H1 (cell line): ENCODE measurements at regions not wholly inside any gene's neighbourhood (a gene's known extent, or its start where the extent isn't known, plus 50 kb on each side); places are given as distances from the start of the nearest gene placed in this dataset.

Source experiments
- CTCF ChIA-PET: fragments of 300-600 bp; sonication (Branson Sonifier 250); formaldehyde crosslinking; loops from one replicate; lab custom pipeline; 2021; ENCODE audit not compliant: partially characterized antibody; lab: Charles Lee
- POLR2A ChIA-PET: fragments of 300-600 bp; sonication (Branson Sonifier 250); formaldehyde crosslinking; loops from one replicate; lab custom pipeline; 2021; ENCODE audit warnings: inconsistent platforms; ENCODE audit not compliant: partially characterized antibody; lab: Charles Lee
- DNase-seq, 2 experiments: peaks; one replicate each; pipeline versions ENCODE4 v3.0.0 to v3.0.0-alpha.2; 2010 to 2022; ENCODE audit warnings: low spot score in 2 of 2, low read depth in 1 of 2, mixed read lengths in 1 of 2
- FAIRE-seq: peaks from 2 replicates; lab custom pipeline; 2011; peaks lifted over from hg19 to GRCh38; lab: Jason Lieb, UNC
- H2AFZ ChIP-seq: 2 replicates; pipeline ENCODE4 v1.8.1; 2012; ENCODE audit warnings: low read length, inconsistent platforms
- H2AK5ac ChIP-seq: 2 replicates; pipeline ENCODE4 v1.6.1; 2013; ENCODE audit warnings: low read depth, low read length
- H2BK120ac ChIP-seq: replicated peaks from 2 replicates; pipeline ENCODE3; 2013; ENCODE audit warnings: low read depth, low read length, inconsistent platforms
- H2BK12ac ChIP-seq: 2 replicates; pipeline ENCODE4 v1.6.1; 2013; ENCODE audit warnings: low read depth, low read length
- H2BK15ac ChIP-seq: 2 replicates; pipeline ENCODE4 v1.6.1; 2013; ENCODE audit warnings: low read length
- H2BK20ac ChIP-seq: 2 replicates; pipeline ENCODE4 v1.6.1; 2013; ENCODE audit warnings: low read length
- H2BK5ac ChIP-seq: 2 replicates; pipeline ENCODE4 v1.6.1; 2013; ENCODE audit warnings: low read depth, low read length
- H3K14ac ChIP-seq: 2 replicates; pipeline ENCODE4 v1.6.1; 2013; ENCODE audit warnings: inconsistent platforms; ENCODE audit not compliant: insufficient read length
- H3K18ac ChIP-seq: 2 replicates; pipeline ENCODE4 v1.6.1; 2013; ENCODE audit warnings: low read length; ENCODE audit errors: extremely low read depth
- H3K23ac ChIP-seq: 2 replicates; pipeline ENCODE4 v1.6.1; 2013; ENCODE audit warnings: inconsistent platforms; ENCODE audit not compliant: insufficient read length
- H3K23me2 ChIP-seq: 2 replicates; pipeline ENCODE4 v1.6.1; 2013; ENCODE audit warnings: low read depth, low read length
- H3K27ac ChIP-seq: 2 replicates; pipeline ENCODE4 v1.6.1; 2011; ENCODE audit warnings: low read depth, low read length, inconsistent platforms
- H3K27me3 ChIP-seq, 4 experiments: replicated peaks in 1 of 4; 1 replicate in 1 of 4; 2 replicates in 3 of 4; pipeline versions ENCODE4 v1.6.1 to v1.8.1; 2011 to 2013; ENCODE audit warnings: low read length in 3 of 4, mild to moderate bottlenecking in 3 of 4, inconsistent platforms in 2 of 4, mixed read lengths in 2 of 4, moderate library complexity in 1 of 4; ENCODE audit not compliant: control insufficient read depth in 3 of 4, insufficient read depth in 3 of 4; ENCODE audit errors: extremely low read depth in 1 of 4
- H3K36me3 ChIP-seq, 4 experiments: 2 replicates each; pipeline versions ENCODE4 v1.6.1 to v1.8.1; 2011 to 2013; ENCODE audit warnings: mild to moderate bottlenecking in 4 of 4, low read length in 3 of 4, moderate library complexity in 2 of 4, control low read depth in 1 of 4, inconsistent platforms in 1 of 4; ENCODE audit not compliant: insufficient read depth in 4 of 4, control insufficient read depth in 2 of 4
- H3K4ac ChIP-seq: replicated peaks from 2 replicates; pipeline ENCODE3; 2013; ENCODE audit warnings: low read length, low read depth, mixed read lengths, inconsistent platforms; ENCODE audit not compliant: insufficient read length
- H3K4me1 ChIP-seq, 4 experiments: replicated peaks in 1 of 4; 1 replicate in 1 of 4; 2 replicates in 3 of 4; pipeline versions ENCODE4 v1.6.1 to v1.8.1; 2011 to 2013; ENCODE audit warnings: low read length in 3 of 4, inconsistent platforms in 2 of 4, mixed read lengths in 1 of 4; ENCODE audit not compliant: insufficient read depth in 4 of 4, control insufficient read depth in 3 of 4
- H3K4me2 ChIP-seq, 2 experiments: 2 replicates each; pipeline versions ENCODE4 v1.6.1 to v1.8.1; 2011 to 2013; ENCODE audit warnings: low read depth in 2 of 2, low read length in 2 of 2, control low read depth in 1 of 2, inconsistent platforms in 1 of 2, mild to moderate bottlenecking in 1 of 2; ENCODE audit not compliant: insufficient read depth in 1 of 2
- H3K4me3 ChIP-seq, 4 experiments: fragments of 200-600, 300-600 bp in 1 of 4; sonication (generic), shearing (Covaris generic), sonication (Bioruptor Twin) in 1 of 4; 2 replicates each; pipeline versions ENCODE4 v1.5.1 to v1.8.1; 2011 to 2016; ENCODE audit warnings: low read length in 4 of 4, low read depth in 3 of 4, control low read depth in 2 of 4, inconsistent platforms in 2 of 4, mild to moderate bottlenecking in 2 of 4, mixed read lengths in 1 of 4, moderate library complexity in 1 of 4; ENCODE audit not compliant: insufficient read depth in 2 of 4; ENCODE audit errors: extremely low read depth in 1 of 4
- H3K56ac ChIP-seq: replicated peaks from 2 replicates; pipeline ENCODE3; 2013; ENCODE audit warnings: low read depth, mild to moderate bottlenecking, mixed read lengths, low read length, inconsistent platforms; ENCODE audit not compliant: insufficient read length
- H3K79me1 ChIP-seq: 2 replicates; pipeline ENCODE4 v1.6.1; 2013; ENCODE audit warnings: low read depth, low read length, control low read depth
- H3K79me2 ChIP-seq, 2 experiments: 2 replicates each; pipeline versions ENCODE4 v1.6.1 to v1.8.1; 2012 to 2013; ENCODE audit warnings: low read length in 2 of 2, mild to moderate bottlenecking in 2 of 2, inconsistent platforms in 1 of 2; ENCODE audit not compliant: insufficient read depth in 2 of 2, control insufficient read depth in 1 of 2
- H3K9ac ChIP-seq, 4 experiments: replicated peaks in 1 of 4; 1 replicate in 1 of 4; 2 replicates in 3 of 4; pipeline versions ENCODE4 v1.6.1 to v1.8.1; 2011 to 2013; ENCODE audit warnings: low read depth in 3 of 4, low read length in 3 of 4, control low read depth in 2 of 4, mild to moderate bottlenecking in 2 of 4, moderate library complexity in 2 of 4, inconsistent platforms in 1 of 4; ENCODE audit errors: extremely low read depth in 1 of 4
- H3K9me3 ChIP-seq, 2 experiments: 2 replicates each; pipeline versions ENCODE4 v1.6.1 to v1.8.1; 2012 to 2013; ENCODE audit warnings: mild to moderate bottlenecking in 2 of 2, moderate library complexity in 2 of 2, control low read depth in 1 of 2, inconsistent platforms in 1 of 2, low read depth in 1 of 2, low read length in 1 of 2, mixed read lengths in 1 of 2; ENCODE audit not compliant: insufficient read depth in 2 of 2
- H4K20me1 ChIP-seq, 2 experiments: replicated peaks in 1 of 2; 2 replicates each; pipeline versions ENCODE3 to v1.8.1; 2011 to 2013; ENCODE audit warnings: inconsistent platforms in 2 of 2, low read length in 2 of 2, mild to moderate bottlenecking in 1 of 2; ENCODE audit not compliant: insufficient read depth in 2 of 2, control insufficient read depth in 1 of 2
- H4K5ac ChIP-seq: 2 replicates; pipeline ENCODE4 v1.6.1; 2013; ENCODE audit warnings: low read length, low read depth, mixed read lengths, inconsistent platforms; ENCODE audit not compliant: insufficient read length
- H4K8ac ChIP-seq: 2 replicates; pipeline ENCODE4 v1.8.0; 2013; ENCODE audit warnings: mild to moderate bottlenecking, moderate library complexity, low read length, inconsistent platforms; ENCODE audit not compliant: insufficient read depth; ENCODE audit errors: extremely low read depth
- H4K91ac ChIP-seq: replicated peaks from 2 replicates; pipeline ENCODE3; 2013; ENCODE audit warnings: low read length, mixed read lengths, inconsistent platforms; ENCODE audit not compliant: insufficient read length
- ATF3 ChIP-seq: IDR thresholded peaks from 2 replicates; pipeline ENCODE4 v1.6.1; 2011; ENCODE audit warnings: low read depth, mild to moderate bottlenecking, low read length; ENCODE audit not compliant: insufficient read depth
- MAFK ChIP-seq: IDR thresholded peaks from 2 replicates; pipeline ENCODE4 v1.6.1; 2012; ENCODE audit warnings: low read depth, mild to moderate bottlenecking, improper control_type of control experiment, low read length
- RBBP5 ChIP-seq: IDR thresholded peaks from 2 replicates; pipeline ENCODE4 v1.7.1; 2012; ENCODE audit warnings: low read depth, mild to moderate bottlenecking, inconsistent platforms, low read length, moderate library complexity, borderline replicate concordance
- SIN3A ChIP-seq, 2 experiments: IDR thresholded peaks in 1 of 2; conservative IDR thresholded peaks in 1 of 2; 2 replicates each; pipeline ENCODE4 v1.6.1; 2011 to 2012; ENCODE audit warnings: low read length in 2 of 2, improper control_type of control experiment in 1 of 2, low read depth in 1 of 2, mild to moderate bottlenecking in 1 of 2
- SUZ12 ChIP-seq: fragments of 200-600 bp; sonication (generic); IDR thresholded peaks from 2 replicates; pipeline ENCODE4 v1.6.1; 2012; ENCODE audit warnings: mild to moderate bottlenecking, inconsistent platforms, low read length, moderate library complexity, mixed read lengths
- TAF7 ChIP-seq: optimal IDR thresholded peaks from 2 replicates; pipeline ENCODE3; 2011; ENCODE audit warnings: low read depth, mild to moderate bottlenecking, inconsistent platforms, low read length, moderate library complexity, borderline replicate concordance
- YY1 ChIP-seq: IDR thresholded peaks from 2 replicates; pipeline ENCODE4 v1.6.1; 2011; ENCODE audit warnings: low read depth, mild to moderate bottlenecking, low read length
- WGBS, 2 experiments: shearing (Covaris generic) in 1 of 2; methylation state at CpG; one replicate each; pipeline versions ENCODE4 v1.1.6 to v1.1.7; 2013 to 2015; ENCODE audit warnings: low lambda C conversion rate in 2 of 2, mixed read lengths in 2 of 2, inconsistent platforms in 1 of 2, low coverage in 1 of 2, missing lambda C conversion rate in 1 of 2; ENCODE audit not compliant: insufficient replicate concordance in 2 of 2, insufficient coverage in 1 of 2, insufficient read length in 1 of 2; ENCODE audit errors: extremely low coverage in 1 of 2, missing lambda C conversion rate in 1 of 2; 5-methylcytosine and 5-hydroxymethylcytosine counted together
- TF ChIP-seq, protein P1 (sequence below), 3 experiments: IDR thresholded peaks; 1 replicate in 2 of 3; 2 replicates in 1 of 3; pipeline versions ENCODE4 v1.5.1 to v1.6.1; 2011; ENCODE audit warnings: low read length in 3 of 3, mild to moderate bottlenecking in 3 of 3, inconsistent platforms in 2 of 3, low read depth in 1 of 3, moderate library complexity in 1 of 3; ENCODE audit not compliant: insufficient read depth in 1 of 3; ENCODE audit errors: control extremely low read depth in 1 of 3

DNA sequence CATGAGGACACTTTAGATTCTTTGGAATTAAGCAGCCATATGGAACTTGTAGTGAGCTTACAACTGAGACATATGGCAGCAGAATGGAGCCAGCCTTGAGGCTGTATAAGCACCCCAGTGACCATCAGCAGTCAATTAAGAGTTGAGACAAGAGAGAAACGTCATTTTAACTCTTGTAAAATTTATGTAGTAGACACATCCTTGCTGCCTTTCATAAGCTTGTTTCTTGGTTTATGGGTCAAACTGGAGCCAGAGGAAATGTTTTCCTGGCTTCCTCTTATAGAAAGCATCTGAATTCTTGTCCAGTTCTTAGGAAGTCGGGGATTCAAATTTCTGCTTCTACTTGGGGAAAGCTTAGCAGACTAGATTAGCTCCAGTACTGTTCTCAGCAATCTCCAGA, 745.1 kb upstream of the MARCKS start:
- no peak overlapping the region for H2BK5ac ChIP-seq
- H3K14ac ChIP-seq, result no peak overlapping the region
- H3K79me2 ChIP-seq, result no peaks in the 10 kb centered on the region
- no peak overlapping the region for H3K18ac ChIP-seq
- no peak overlapping the region for H2AK5ac ChIP-seq
- H2BK15ac ChIP-seq, result no peak overlapping the region
- no peak overlapping the region for H2BK120ac ChIP-seq
- no peak overlapping the region for H3K23ac ChIP-seq
- no peak overlapping the region for H3K9ac ChIP-seq
- DNase-seq (no peak), FAIRE-seq (no peak)
- H2BK20ac ChIP-seq, result no peak overlapping the region
- no peak overlapping the region for H3K4ac ChIP-seq
- no peak overlapping the region for H4K5ac ChIP-seq
- no peak overlapping the region for H4K91ac ChIP-seq
- ChIA-PET CTCF (interaction anchor here (0.9 kb wide), 1 partner anchor 309 kb away, joined by 3 read pairs; no protein-coding TSS in a partner anchor), POLR2A (no interaction called here)
- H4K8ac ChIP-seq, result no peak overlapping the region
- H3K79me1 ChIP-seq, result no peaks in the 10 kb centered on the region
- H4K20me1 ChIP-seq, result no peaks in the 10 kb centered on the region
- no peaks in the 10 kb centered on the region for H3K4me1 ChIP-seq
- WGBS, 2 experiments, result 46% methylated on average over 2 of the region's 2 CpGs; no CpG with 5 or more reads in 1 of the 2 experiments
- no peaks in the 10 kb centered on the region for H3K27me3 ChIP-seq
- H2BK12ac ChIP-seq, result no peak overlapping the region
- no peak overlapping the region for H3K4me2 ChIP-seq
- H3K27ac ChIP-seq, result no peak overlapping the region
- no peaks in the 10 kb centered on the region for H3K36me3 ChIP-seq
- H2AFZ ChIP-seq, result no peak overlapping the region
- no peaks in the 10 kb centered on the region; a peak in 1 of 4 replicates for H3K9me3 ChIP-seq
- no peak overlapping the region for H3K4me3 ChIP-seq
- no peaks in the 10 kb centered on the region for H3K23me2 ChIP-seq
- H3K56ac ChIP-seq, result no peak overlapping the region
- TF ChIP-seq SIN3A (conservative IDR thresholded peaks at IDR 0.05 in 1 of 2, IDR thresholded peaks at IDR 0.05 in 1 of 2; ENCODE audit: low read depth in 1 of 2, low read length in 2 of 2) (no peak), ATF3 (no peak), MAFK (no peak), SUZ12 (no peak), RBBP5 (no peak), YY1 (no peak), TAF7 (no peak)
- TF ChIP-seq, protein P1, sequence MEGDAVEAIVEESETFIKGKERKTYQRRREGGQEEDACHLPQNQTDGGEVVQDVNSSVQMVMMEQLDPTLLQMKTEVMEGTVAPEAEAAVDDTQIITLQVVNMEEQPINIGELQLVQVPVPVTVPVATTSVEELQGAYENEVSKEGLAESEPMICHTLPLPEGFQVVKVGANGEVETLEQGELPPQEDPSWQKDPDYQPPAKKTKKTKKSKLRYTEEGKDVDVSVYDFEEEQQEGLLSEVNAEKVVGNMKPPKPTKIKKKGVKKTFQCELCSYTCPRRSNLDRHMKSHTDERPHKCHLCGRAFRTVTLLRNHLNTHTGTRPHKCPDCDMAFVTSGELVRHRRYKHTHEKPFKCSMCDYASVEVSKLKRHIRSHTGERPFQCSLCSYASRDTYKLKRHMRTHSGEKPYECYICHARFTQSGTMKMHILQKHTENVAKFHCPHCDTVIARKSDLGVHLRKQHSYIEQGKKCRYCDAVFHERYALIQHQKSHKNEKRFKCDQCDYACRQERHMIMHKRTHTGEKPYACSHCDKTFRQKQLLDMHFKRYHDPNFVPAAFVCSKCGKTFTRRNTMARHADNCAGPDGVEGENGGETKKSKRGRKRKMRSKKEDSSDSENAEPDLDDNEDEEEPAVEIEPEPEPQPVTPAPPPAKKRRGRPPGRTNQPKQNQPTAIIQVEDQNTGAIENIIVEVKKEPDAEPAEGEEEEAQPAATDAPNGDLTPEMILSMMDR (IDR thresholded peaks at IDR 0.05; ENCODE audit: control extremely low read depth in 1 of 3, insufficient read depth in 1 of 3, low read depth in 1 of 3, low read length in 3 of 3), result no peak
